ENCODE measurements at regions not wholly inside any gene's neighbourhood (a gene's known extent, or its start where the extent isn't known, plus 50 kb on each side); places are given as distances from the start of the nearest gene placed in this dataset.

DNA sequence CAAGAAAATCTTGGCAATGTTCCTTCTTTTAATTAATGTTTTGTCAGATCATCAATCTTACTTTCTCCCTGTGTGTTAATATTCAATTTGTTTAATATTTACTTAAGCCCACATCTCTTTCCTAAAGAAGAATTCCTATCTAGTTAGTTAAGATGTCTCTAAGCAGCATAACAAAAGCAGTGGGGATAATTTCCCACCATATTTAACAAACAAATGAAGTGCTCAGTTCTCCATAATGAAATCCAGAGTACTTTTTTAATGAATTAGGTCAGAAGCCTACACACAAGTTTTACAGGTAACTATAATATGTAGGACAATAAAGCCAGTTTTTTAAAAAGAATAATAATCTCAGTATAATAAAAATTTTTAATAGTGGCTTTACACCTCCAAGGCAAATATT lies 1918.8 kb downstream of the EFNA5 start:
- TF ChIP-seq, protein P1, sequence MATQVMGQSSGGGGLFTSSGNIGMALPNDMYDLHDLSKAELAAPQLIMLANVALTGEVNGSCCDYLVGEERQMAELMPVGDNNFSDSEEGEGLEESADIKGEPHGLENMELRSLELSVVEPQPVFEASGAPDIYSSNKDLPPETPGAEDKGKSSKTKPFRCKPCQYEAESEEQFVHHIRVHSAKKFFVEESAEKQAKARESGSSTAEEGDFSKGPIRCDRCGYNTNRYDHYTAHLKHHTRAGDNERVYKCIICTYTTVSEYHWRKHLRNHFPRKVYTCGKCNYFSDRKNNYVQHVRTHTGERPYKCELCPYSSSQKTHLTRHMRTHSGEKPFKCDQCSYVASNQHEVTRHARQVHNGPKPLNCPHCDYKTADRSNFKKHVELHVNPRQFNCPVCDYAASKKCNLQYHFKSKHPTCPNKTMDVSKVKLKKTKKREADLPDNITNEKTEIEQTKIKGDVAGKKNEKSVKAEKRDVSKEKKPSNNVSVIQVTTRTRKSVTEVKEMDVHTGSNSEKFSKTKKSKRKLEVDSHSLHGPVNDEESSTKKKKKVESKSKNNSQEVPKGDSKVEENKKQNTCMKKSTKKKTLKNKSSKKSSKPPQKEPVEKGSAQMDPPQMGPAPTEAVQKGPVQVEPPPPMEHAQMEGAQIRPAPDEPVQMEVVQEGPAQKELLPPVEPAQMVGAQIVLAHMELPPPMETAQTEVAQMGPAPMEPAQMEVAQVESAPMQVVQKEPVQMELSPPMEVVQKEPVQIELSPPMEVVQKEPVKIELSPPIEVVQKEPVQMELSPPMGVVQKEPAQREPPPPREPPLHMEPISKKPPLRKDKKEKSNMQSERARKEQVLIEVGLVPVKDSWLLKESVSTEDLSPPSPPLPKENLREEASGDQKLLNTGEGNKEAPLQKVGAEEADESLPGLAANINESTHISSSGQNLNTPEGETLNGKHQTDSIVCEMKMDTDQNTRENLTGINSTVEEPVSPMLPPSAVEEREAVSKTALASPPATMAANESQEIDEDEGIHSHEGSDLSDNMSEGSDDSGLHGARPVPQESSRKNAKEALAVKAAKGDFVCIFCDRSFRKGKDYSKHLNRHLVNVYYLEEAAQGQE (IDR thresholded peaks at IDR 0.05; ENCODE audit: low read depth) = no peak
- TF ChIP-seq EP300 (IDR thresholded peaks at IDR 0.05; ENCODE audit: borderline replicate concordance) (no peak), TCF12 (IDR thresholded peaks at IDR 0.05; ENCODE audit: low read depth) (no peak), CREB1 (IDR thresholded peaks at IDR 0.05; ENCODE audit: low read depth) (no peak), RAD21 (IDR thresholded peaks at IDR 0.05; ENCODE audit: low read depth) (no peak)

GRCh38 chr5:105745111-105745510 lies 1925.6 kb downstream of the EFNA5 start:
- no peak for TF ChIP-seq TAF1 (IDR thresholded peaks at IDR 0.05; ENCODE audit: low read depth)
- TF ChIP-seq, protein P2, sequence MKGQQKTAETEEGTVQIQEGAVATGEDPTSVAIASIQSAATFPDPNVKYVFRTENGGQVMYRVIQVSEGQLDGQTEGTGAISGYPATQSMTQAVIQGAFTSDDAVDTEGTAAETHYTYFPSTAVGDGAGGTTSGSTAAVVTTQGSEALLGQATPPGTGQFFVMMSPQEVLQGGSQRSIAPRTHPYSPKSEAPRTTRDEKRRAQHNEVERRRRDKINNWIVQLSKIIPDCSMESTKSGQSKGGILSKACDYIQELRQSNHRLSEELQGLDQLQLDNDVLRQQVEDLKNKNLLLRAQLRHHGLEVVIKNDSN (IDR thresholded peaks at IDR 0.05) = peak; percentile 17; the same call in 1 of the 2 replicates
- TF ChIP-seq EP300 (IDR thresholded peaks at IDR 0.05; ENCODE audit: borderline replicate concordance) = peak; percentile 94
- TF ChIP-seq YY1 (IDR thresholded peaks at IDR 0.05; ENCODE audit: low read depth) = peak; percentile 67; the same call in 1 of the 2 replicates
- TF ChIP-seq EGR1 (IDR thresholded peaks at IDR 0.05) = no peak
- peak; percentile 95 for TF ChIP-seq TCF12 (IDR thresholded peaks at IDR 0.05; ENCODE audit: low read depth)
- TF ChIP-seq RAD21 (IDR thresholded peaks at IDR 0.05; ENCODE audit: low read depth) = peak; percentile 11; the same call in 1 of the 2 replicates
- peak; percentile 54 for TF ChIP-seq CEBPB (IDR thresholded peaks at IDR 0.05)
- TF ChIP-seq NFIC (IDR thresholded peaks at IDR 0.05) = peak; percentile 97
- TF ChIP-seq, protein P1 (IDR thresholded peaks at IDR 0.05; ENCODE audit: low read depth) = no peak
- TF ChIP-seq FOXM1 (IDR thresholded peaks at IDR 0.05; ENCODE audit: borderline replicate concordance, low read depth) = peak; percentile 84
- TF ChIP-seq TEAD4 (IDR thresholded peaks at IDR 0.05) = peak; percentile 88
- no peak for TF ChIP-seq ZBTB7A (IDR thresholded peaks at IDR 0.05; ENCODE audit: low read depth)
- TF ChIP-seq MAX (IDR thresholded peaks at IDR 0.05) = peak; percentile 38

GRCh38 chr5:105740242-105740641 lies 1930.5 kb downstream of the EFNA5 start:
- TF ChIP-seq EGR1 (IDR thresholded peaks at IDR 0.05) (no peak), EP300 (IDR thresholded peaks at IDR 0.05; ENCODE audit: borderline replicate concordance) (no peak), CREB1 (IDR thresholded peaks at IDR 0.05; ENCODE audit: low read depth) (no peak), RAD21 (IDR thresholded peaks at IDR 0.05; ENCODE audit: low read depth) (no peak), TEAD4 (IDR thresholded peaks at IDR 0.05) (no peak), TCF12 (IDR thresholded peaks at IDR 0.05; ENCODE audit: low read depth) (no peak), MAX (IDR thresholded peaks at IDR 0.05) (no peak), FOXM1 (IDR thresholded peaks at IDR 0.05; ENCODE audit: borderline replicate concordance, low read depth) (no peak), YY1 (IDR thresholded peaks at IDR 0.05; ENCODE audit: low read depth) (no peak), CEBPB (IDR thresholded peaks at IDR 0.05) (no peak), NFIC (IDR thresholded peaks at IDR 0.05) (no peak), ZBTB7A (IDR thresholded peaks at IDR 0.05; ENCODE audit: low read depth) (no peak), TAF1 (IDR thresholded peaks at IDR 0.05; ENCODE audit: low read depth) (no peak)
- TF ChIP-seq, protein P2 (IDR thresholded peaks at IDR 0.05) = no peak
- TF ChIP-seq, protein P1 (IDR thresholded peaks at IDR 0.05; ENCODE audit: low read depth) = no peak

DNA sequence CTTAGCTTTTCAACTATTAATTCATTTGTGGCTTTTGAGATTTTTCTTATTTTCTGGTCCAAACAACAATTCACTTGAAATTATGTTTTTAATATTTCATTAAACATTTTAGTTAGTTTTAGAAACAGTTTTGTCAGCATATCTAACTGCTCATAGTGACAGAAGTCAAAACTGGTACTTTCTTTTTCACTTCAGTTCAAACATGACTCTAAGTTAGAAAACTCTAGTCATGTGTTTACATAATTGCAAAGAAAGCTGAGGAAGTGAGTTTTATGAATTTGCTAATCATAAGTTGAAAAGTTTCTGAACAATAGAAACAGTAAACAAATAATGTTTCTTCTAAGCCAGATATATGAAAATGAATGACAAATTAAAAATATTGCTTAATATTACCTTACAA lies 1931.0 kb downstream of the EFNA5 start:
- TF ChIP-seq EP300 (IDR thresholded peaks at IDR 0.05; ENCODE audit: borderline replicate concordance) (no peak), CREB1 (IDR thresholded peaks at IDR 0.05; ENCODE audit: low read depth) (no peak), CEBPB (IDR thresholded peaks at IDR 0.05) (no peak), NFIC (IDR thresholded peaks at IDR 0.05) (no peak), TEAD4 (IDR thresholded peaks at IDR 0.05) (no peak), MAX (IDR thresholded peaks at IDR 0.05) (no peak)
- TF ChIP-seq, protein P2 (IDR thresholded peaks at IDR 0.05) = no peak
